ENCODE measurements at regions not wholly inside any gene's neighbourhood (a gene's known extent, or its start where the extent isn't known, plus 50 kb on each side); places are given as distances from the start of the nearest gene placed in this dataset.

DNA sequence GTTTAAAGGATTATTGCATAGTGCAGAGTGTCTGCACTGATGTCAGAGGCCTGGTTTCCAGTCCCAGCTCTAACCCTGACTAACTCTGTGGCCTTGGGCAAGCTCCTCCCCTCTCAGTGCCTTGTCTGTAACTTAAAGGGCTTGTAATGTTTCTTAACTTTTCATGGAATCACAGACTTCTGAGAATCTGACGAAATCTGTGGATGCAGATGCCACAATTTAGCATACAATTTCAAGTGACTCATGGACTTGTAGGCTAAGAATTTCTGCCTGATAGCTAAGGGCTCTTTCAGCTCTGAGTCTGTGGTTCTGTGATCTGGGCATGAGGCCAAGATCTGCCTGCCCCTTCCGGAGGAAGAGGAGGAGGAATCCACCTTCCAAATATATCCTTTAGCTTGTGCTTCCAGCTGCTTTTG, 236.9 kb downstream of the AR start:
- TF ChIP-seq, protein P1, sequence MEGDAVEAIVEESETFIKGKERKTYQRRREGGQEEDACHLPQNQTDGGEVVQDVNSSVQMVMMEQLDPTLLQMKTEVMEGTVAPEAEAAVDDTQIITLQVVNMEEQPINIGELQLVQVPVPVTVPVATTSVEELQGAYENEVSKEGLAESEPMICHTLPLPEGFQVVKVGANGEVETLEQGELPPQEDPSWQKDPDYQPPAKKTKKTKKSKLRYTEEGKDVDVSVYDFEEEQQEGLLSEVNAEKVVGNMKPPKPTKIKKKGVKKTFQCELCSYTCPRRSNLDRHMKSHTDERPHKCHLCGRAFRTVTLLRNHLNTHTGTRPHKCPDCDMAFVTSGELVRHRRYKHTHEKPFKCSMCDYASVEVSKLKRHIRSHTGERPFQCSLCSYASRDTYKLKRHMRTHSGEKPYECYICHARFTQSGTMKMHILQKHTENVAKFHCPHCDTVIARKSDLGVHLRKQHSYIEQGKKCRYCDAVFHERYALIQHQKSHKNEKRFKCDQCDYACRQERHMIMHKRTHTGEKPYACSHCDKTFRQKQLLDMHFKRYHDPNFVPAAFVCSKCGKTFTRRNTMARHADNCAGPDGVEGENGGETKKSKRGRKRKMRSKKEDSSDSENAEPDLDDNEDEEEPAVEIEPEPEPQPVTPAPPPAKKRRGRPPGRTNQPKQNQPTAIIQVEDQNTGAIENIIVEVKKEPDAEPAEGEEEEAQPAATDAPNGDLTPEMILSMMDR (IDR thresholded peaks at IDR 0.05; ENCODE audit: insufficient read depth, low read depth, low read length) = no peak
- CTCF ChIA-PET = interaction anchor here (1.3 to 1.4 kb wide), 2 partner anchors 217 to 230 kb away, joined by 5 read pairs; no protein-coding TSS in a partner anchor
- peak; percentile 96 for DNase-seq (ENCODE audit: low read depth)
- POLR2A ChIA-PET = interaction anchor here (0.5 to 1.2 kb wide), 4 partner anchors 175 to 1334 kb away, joined by 3 to 4 read pairs (median 4); no protein-coding TSS in a partner anchor
- Histone ChIP-seq H3K27me3 (ENCODE audit: control insufficient read depth, insufficient read depth, low read length) (no peaks in the 10 kb centered on the region), H3K4me3 (ENCODE audit: low read depth, low read length) (no peak overlapping the region), H3K36me3 (ENCODE audit: control insufficient read depth, insufficient read depth, low read length) (no peaks in the 10 kb centered on the region)

DNA sequence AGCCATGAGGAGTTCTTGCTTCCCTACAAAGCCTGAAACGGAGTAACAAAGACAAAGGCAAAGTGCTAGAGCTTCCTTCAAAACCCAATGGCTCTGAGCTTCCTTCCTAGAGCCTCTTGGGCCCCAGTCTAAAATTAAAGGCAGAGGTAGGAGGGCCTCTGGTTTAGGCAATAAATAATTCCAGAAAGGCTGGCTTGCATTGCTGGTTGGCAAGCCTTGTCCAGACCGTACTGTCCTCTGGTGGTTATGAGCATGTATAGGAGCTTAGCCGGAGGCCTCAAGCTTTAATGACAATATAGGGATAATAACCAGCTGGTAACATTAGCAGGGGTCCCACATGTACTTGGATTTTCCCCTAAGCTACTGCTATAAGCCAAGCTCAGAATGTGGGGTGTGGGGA, 237.3 kb downstream of the AR start:
- CTCF ChIA-PET = interaction anchor here (0.6 to 1.4 kb wide), 4 partner anchors 218 to 237 kb away, joined by 3 to 5 read pairs (median 4); partner anchors contain the start of gene AR
- Histone ChIP-seq H3K4me3 (ENCODE audit: low read depth, low read length) (no peak overlapping the region), H3K27me3 (ENCODE audit: control insufficient read depth, insufficient read depth, low read length) (no peaks in the 10 kb centered on the region), H3K36me3 (ENCODE audit: control insufficient read depth, insufficient read depth, low read length) (no peaks in the 10 kb centered on the region)
- no peak for DNase-seq (ENCODE audit: low read depth)
- TF ChIP-seq, protein P1 (IDR thresholded peaks at IDR 0.05; ENCODE audit: insufficient read depth, low read depth, low read length) = peak; percentile 60
- POLR2A ChIA-PET = interaction anchor here (0.6 to 1.2 kb wide), 3 partner anchors 175 to 1333 kb away, joined by 4 read pairs; no protein-coding TSS in a partner anchor

DNA sequence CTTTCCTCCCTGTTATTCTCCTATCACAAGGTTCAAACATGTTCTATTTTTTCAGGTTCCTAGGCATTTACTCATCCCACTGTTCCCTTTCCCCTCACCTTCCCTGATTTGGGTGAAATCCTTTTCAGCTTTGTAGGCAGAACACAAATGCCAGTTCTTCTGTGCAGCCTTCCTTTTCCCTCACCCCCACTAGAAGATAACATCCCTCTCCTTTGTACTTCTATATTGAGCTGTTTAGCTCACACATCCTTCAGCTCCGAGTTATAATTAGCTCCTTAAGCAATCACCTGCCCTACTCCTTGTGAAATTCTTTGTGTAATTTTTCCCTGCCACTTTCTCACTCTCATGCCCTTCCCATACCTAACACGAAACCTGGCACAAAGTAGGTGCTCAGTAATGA, 240.9 kb downstream of the AR start:
- CTCF ChIA-PET = no interaction called here
- no peak for DNase-seq (ENCODE audit: low read depth)
- POLR2A ChIA-PET = no interaction called here
- H3K4me3 ChIP-seq (ENCODE audit: low read depth, low read length) = no peak overlapping the region
- H3K27me3 ChIP-seq (ENCODE audit: control insufficient read depth, insufficient read depth, low read length) = no peaks in the 10 kb centered on the region
- TF ChIP-seq, protein P1 (IDR thresholded peaks at IDR 0.05; ENCODE audit: insufficient read depth, low read depth, low read length) = no peak
- no peaks in the 10 kb centered on the region for H3K36me3 ChIP-seq (ENCODE audit: control insufficient read depth, insufficient read depth, low read length)

DNA sequence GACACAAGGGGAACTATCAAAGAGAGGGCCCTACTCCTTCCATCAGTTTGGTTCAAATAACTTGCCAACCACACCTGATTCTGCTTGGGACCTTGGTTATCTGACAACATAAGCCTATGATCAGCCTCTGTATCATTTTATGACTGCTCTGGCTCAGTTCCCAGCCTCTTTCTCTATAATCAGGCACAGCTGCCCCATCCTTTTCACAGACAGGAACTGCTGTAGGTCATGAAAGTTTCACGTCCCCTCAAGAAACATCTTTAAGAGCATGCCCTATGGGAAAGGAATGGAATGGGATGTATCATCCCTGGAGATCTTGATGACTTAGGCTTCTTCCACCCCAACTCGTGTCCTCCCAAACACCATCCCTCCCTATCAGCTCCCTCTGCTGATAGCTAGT, 243.4 kb downstream of the AR start:
- H3K4me3 ChIP-seq (ENCODE audit: low read depth, low read length) = no peak overlapping the region
- CTCF ChIA-PET = interaction anchor here (1.7 kb wide), 1 partner anchor 11 kb away, joined by 3 read pairs; no protein-coding TSS in a partner anchor
- TF ChIP-seq, protein P1 (IDR thresholded peaks at IDR 0.05; ENCODE audit: insufficient read depth, low read depth, low read length) = no peak
- POLR2A ChIA-PET = interaction anchor here (0.7 kb wide), 1 partner anchor 210 kb away, joined by 3 read pairs; no protein-coding TSS in a partner anchor
- no peaks in the 10 kb centered on the region for H3K27me3 ChIP-seq (ENCODE audit: control insufficient read depth, insufficient read depth, low read length)
- DNase-seq (ENCODE audit: low read depth) = peak; percentile 42
- H3K36me3 ChIP-seq (ENCODE audit: control insufficient read depth, insufficient read depth, low read length) = no peaks in the 10 kb centered on the region

DNA sequence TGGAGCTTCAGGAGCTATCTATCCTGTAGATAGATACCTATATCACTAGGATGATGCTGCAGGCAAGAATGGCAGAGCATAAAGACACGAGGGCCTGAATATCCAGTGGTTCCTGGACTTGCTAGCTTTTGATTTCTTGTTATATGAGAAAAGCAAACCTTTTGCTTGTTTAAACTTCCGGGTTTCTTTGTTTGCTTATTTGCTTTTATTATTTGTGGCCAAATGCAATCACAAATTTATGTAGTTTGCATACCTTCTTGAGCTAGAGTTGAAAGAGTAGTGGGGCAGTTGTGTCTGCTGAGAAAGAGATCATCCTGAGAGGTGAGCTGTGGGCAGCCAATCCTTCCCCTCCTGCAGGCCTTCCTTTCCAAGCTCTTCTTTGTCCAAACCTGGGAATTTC, 245.7 kb downstream of the AR start:
- Histone ChIP-seq H3K27me3 (ENCODE audit: control insufficient read depth, insufficient read depth, low read length) (no peaks in the 10 kb centered on the region), H3K4me3 (ENCODE audit: low read depth, low read length) (no peak overlapping the region), H3K36me3 (ENCODE audit: control insufficient read depth, insufficient read depth, low read length) (no peaks in the 10 kb centered on the region)
- POLR2A ChIA-PET = no interaction called here
- TF ChIP-seq, protein P1 (IDR thresholded peaks at IDR 0.05; ENCODE audit: insufficient read depth, low read depth, low read length) = no peak
- CTCF ChIA-PET = no interaction called here
- no peak for DNase-seq (ENCODE audit: low read depth)

All from BJ (cell line).